Keratinocyte (primary cell): ENCODE measurements at regions not wholly inside any gene's neighbourhood (a gene's known extent, or its start where the extent isn't known, plus 50 kb on each side); places are given as distances from the start of the nearest gene placed in this dataset.

Experiments used
- DNase-seq: peaks from one replicate; pipeline ENCODE4 v3.0.0-alpha.2; 2011; ENCODE audit warnings: low read depth, missing footprints, low spot score
- FAIRE-seq: peaks from 2 replicates; lab custom pipeline; 2011; peaks lifted over from hg19 to GRCh38; lab: Jason Lieb, UNC
- H2AFZ ChIP-seq: 2 replicates; pipeline ENCODE4 v1.6.0; 2012; ENCODE audit warnings: low read length, control low read depth, inconsistent platforms; ENCODE audit not compliant: control insufficient read depth
- H3K27ac ChIP-seq: 2 replicates; pipeline ENCODE4 v1.5.1; 2011; ENCODE audit warnings: low read length; ENCODE audit not compliant: control insufficient read depth, insufficient read depth
- H3K27me3 ChIP-seq: 3 replicates; pipeline ENCODE4 v1.6.0; 2011; ENCODE audit warnings: low read length; ENCODE audit not compliant: control insufficient read depth, insufficient read depth; ENCODE audit errors: extremely low read depth
- H3K36me3 ChIP-seq, 2 experiments: 2 replicates in 1 of 2; 3 replicates in 1 of 2; pipeline ENCODE4 v1.5.1; 2011; ENCODE audit warnings: low read length in 2 of 2, mild to moderate bottlenecking in 1 of 2; ENCODE audit not compliant: control insufficient read depth in 2 of 2, insufficient read depth in 2 of 2; ENCODE audit errors: extremely low read depth in 1 of 2
- H3K4me1 ChIP-seq: 3 replicates; pipeline ENCODE4 v1.5.1; 2011; ENCODE audit warnings: low read length; ENCODE audit not compliant: control insufficient read depth, insufficient read depth; ENCODE audit errors: extremely low read depth
- H3K4me2 ChIP-seq: 3 replicates; pipeline ENCODE4 v1.6.0; 2011; ENCODE audit warnings: low read depth, low read length; ENCODE audit not compliant: control insufficient read depth, insufficient read depth; ENCODE audit errors: extremely low read depth
- H3K4me3 ChIP-seq, 3 experiments: fragments of 200-600 bp in 1 of 3; sonication (generic) in 1 of 3; 2 replicates in 2 of 3; 3 replicates in 1 of 3; pipeline ENCODE4 v1.5.1; 2011 to 2016; ENCODE audit warnings: low read length in 3 of 3, mild to moderate bottlenecking in 3 of 3, control low read depth in 2 of 3, inconsistent platforms in 1 of 3, low read depth in 1 of 3, mixed read lengths in 1 of 3, mixed run types in 1 of 3, moderate library complexity in 1 of 3; ENCODE audit not compliant: control insufficient read depth in 2 of 3, insufficient read depth in 2 of 3; ENCODE audit errors: extremely low read depth in 1 of 3
- H3K79me2 ChIP-seq: 2 replicates; pipeline ENCODE4 v1.6.0; 2012; ENCODE audit warnings: low read length; ENCODE audit not compliant: control insufficient read depth, insufficient read depth
- H3K9ac ChIP-seq: 3 replicates; pipeline ENCODE4 v1.6.0; 2011; ENCODE audit warnings: low read length; ENCODE audit not compliant: control insufficient read depth, insufficient read depth; ENCODE audit errors: extremely low read depth
- H3K9me1 ChIP-seq: 3 replicates; pipeline ENCODE4 v1.6.0; 2011; ENCODE audit warnings: low read length; ENCODE audit not compliant: control insufficient read depth, insufficient read depth; ENCODE audit errors: extremely low read depth
- H3K9me3 ChIP-seq: 2 replicates; pipeline ENCODE4 v1.5.1; 2012; ENCODE audit warnings: low read depth, low read length; ENCODE audit not compliant: control insufficient read depth
- H4K20me1 ChIP-seq: 3 replicates; pipeline ENCODE4 v1.6.0; 2011; ENCODE audit warnings: low read length; ENCODE audit not compliant: control insufficient read depth, insufficient read depth; ENCODE audit errors: extremely low read depth
- EZH2 ChIP-seq: IDR thresholded peaks from one replicate; pipeline ENCODE4 v1.6.1; 2012; ENCODE audit warnings: inconsistent platforms, mild to moderate bottlenecking, low read length, moderate library complexity
- dilution Hi-C: fragments of 300-500 bp; cut with MboI; formaldehyde crosslinking; loops from one replicate; pipeline ENCODE4 v1.7.0; 2020; ENCODE audit warnings: low sequenced_read_pairs; ENCODE audit not compliant: extremely low pct_ligation_motif_present
- TF ChIP-seq, protein P1 (sequence below), 3 experiments: IDR thresholded peaks in 1 of 3; conservative IDR thresholded peaks in 1 of 3; optimal IDR thresholded peaks in 1 of 3; 2 replicates in 2 of 3; 3 replicates in 1 of 3; pipeline versions ENCODE3 to v1.5.1; 2011; ENCODE audit warnings: low read length in 3 of 3, mild to moderate bottlenecking in 3 of 3, moderate library complexity in 2 of 3, control low read depth in 1 of 3, inconsistent platforms in 1 of 3; ENCODE audit not compliant: insufficient read depth in 2 of 3; ENCODE audit errors: extremely low read depth in 1 of 3

DNA sequence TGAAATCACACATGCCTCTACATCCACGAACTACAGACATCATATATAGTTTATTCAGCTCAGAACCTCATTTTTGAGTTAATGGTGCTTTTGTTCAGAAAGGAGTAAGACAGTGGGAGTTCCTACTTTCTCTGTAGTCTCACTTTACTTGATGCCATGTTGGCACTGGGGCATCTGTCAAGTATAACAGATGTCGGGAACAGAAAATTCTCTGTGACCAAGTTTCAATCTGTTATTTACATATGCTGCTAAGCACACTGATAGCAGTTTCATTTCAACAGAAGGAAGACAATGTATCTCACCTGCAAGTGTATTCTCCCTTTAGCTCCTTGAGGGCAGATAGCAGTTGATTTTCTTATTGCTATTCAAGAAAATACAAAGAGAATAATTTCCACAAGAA lies 774.1 kb downstream of the METTL4 start:
- dilution Hi-C loops, result no loop called here
- no peak overlapping the region for H3K4me3 ChIP-seq
- H3K36me3 ChIP-seq, result no peaks in the 10 kb centered on the region
- H3K4me1 ChIP-seq, result no peaks in the 10 kb centered on the region
- H3K27ac ChIP-seq, result no peak overlapping the region
- FAIRE-seq (no peak), DNase-seq (no peak)
- H4K20me1 ChIP-seq, result no peaks in the 10 kb centered on the region
- H3K4me2 ChIP-seq, result no peak overlapping the region
- no peak overlapping the region for H3K9ac ChIP-seq
- H2AFZ ChIP-seq, result no peak overlapping the region
- H3K27me3 ChIP-seq, result no peaks in the 10 kb centered on the region
- TF ChIP-seq, protein P1, sequence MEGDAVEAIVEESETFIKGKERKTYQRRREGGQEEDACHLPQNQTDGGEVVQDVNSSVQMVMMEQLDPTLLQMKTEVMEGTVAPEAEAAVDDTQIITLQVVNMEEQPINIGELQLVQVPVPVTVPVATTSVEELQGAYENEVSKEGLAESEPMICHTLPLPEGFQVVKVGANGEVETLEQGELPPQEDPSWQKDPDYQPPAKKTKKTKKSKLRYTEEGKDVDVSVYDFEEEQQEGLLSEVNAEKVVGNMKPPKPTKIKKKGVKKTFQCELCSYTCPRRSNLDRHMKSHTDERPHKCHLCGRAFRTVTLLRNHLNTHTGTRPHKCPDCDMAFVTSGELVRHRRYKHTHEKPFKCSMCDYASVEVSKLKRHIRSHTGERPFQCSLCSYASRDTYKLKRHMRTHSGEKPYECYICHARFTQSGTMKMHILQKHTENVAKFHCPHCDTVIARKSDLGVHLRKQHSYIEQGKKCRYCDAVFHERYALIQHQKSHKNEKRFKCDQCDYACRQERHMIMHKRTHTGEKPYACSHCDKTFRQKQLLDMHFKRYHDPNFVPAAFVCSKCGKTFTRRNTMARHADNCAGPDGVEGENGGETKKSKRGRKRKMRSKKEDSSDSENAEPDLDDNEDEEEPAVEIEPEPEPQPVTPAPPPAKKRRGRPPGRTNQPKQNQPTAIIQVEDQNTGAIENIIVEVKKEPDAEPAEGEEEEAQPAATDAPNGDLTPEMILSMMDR (optimal IDR thresholded peaks at IDR 0.05 in 1 of 3, IDR thresholded peaks at IDR 0.05 in 1 of 3, conservative IDR thresholded peaks at IDR 0.05 in 1 of 3; ENCODE audit: extremely low read depth in 1 of 3, insufficient read depth in 2 of 3, low read length in 3 of 3), result no peak
- TF ChIP-seq EZH2, result no peak
- H3K9me1 ChIP-seq, result no peaks in the 10 kb centered on the region
- no peaks in the 10 kb centered on the region for H3K79me2 ChIP-seq
- H3K9me3 ChIP-seq, result no peaks in the 10 kb centered on the region

DNA sequence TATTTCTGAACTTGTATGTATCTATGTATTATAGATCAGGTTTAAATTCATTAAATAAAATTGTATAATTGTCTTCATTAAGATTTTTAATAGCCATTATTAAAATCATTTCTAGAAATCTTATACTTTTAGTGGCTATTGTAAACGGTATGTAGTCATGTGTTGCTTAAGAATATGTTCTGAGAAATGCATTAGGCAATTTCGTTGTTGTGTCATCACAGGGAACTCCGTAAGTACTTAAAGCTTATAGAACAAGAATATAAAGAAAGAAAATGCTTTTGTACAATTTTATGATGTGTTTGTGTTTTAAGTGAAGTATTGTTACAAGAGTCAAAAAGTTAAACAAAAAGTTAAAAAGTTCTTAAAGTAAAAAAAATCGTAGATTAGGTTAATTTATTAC lies 765.8 kb downstream of the METTL4 start:
- Histone ChIP-seq H3K9me3 (no peaks in the 10 kb centered on the region), H3K9me1 (no peaks in the 10 kb centered on the region), H3K27ac (no peak overlapping the region), H3K79me2 (no peaks in the 10 kb centered on the region), H4K20me1 (no peaks in the 10 kb centered on the region), H3K4me1 (no peaks in the 10 kb centered on the region), H3K27me3 (no peaks in the 10 kb centered on the region), H3K4me3 (no peak overlapping the region), H3K36me3 (no peaks in the 10 kb centered on the region), H3K4me2 (no peak overlapping the region), H2AFZ (no peak overlapping the region), H3K9ac (no peak overlapping the region)
- DNase-seq, result no peak
- TF ChIP-seq, protein P1 (optimal IDR thresholded peaks at IDR 0.05 in 1 of 3, IDR thresholded peaks at IDR 0.05 in 1 of 3, conservative IDR thresholded peaks at IDR 0.05 in 1 of 3; ENCODE audit: extremely low read depth in 1 of 3, insufficient read depth in 2 of 3, low read length in 3 of 3), result no peak
- no peak for TF ChIP-seq EZH2
- dilution Hi-C loops, result no loop called here
- no peak for FAIRE-seq
